ENCODE measurements at regions not wholly inside any gene's neighbourhood (a gene's known extent, or its start where the extent isn't known, plus 50 kb on each side); places are given as distances from the start of the nearest gene placed in this dataset.

- no peak for TF ChIP-seq CTCF (IDR thresholded peaks at IDR 0.05; ENCODE audit: low read depth, low read length, missing input control)
- TF ChIP-seq REST (IDR thresholded peaks at IDR 0.05): no peak
Observed at GRCh38 chr21:24150753-24151152, 1456.5 kb downstream of the MRPL39 start.
